ENCODE measurements at regions not wholly inside any gene's neighbourhood (a gene's known extent, or its start where the extent isn't known, plus 50 kb on each side); places are given as distances from the start of the nearest gene placed in this dataset.
A peak's percentile ranks its signal among the peaks of the same experiment; 100 is the strongest.
"Not testable (repeated sequence)": the region's sequence is repeated elsewhere in the genome, so short reads cannot be mapped to it uniquely, and the experiment has no call there.

- peak; percentile 17 for ATAC-seq
Measured at GRCh38 chr21:35737899-35738346, 322.4 kb downstream of the SETD4 start.

GRCh38 chr21:35737449-35737848 lies 322.9 kb downstream of the SETD4 start:
- ATAC-seq, result no peak

- peak; percentile 99 for ATAC-seq
Measured at GRCh38 chr21:35732788-35733187, 327.5 kb downstream of the SETD4 start.

- no peak for ATAC-seq
Measured at GRCh38 chr21:35730325-35730724, 330.0 kb downstream of the SETD4 start.

GRCh38 chr21:35727830-35728229 lies 332.5 kb downstream of the SETD4 start:
- no peak for ATAC-seq

GRCh38 chr21:35724156-35724555 lies 336.2 kb downstream of the SETD4 start:
- ATAC-seq, result no peak

- ATAC-seq, result no peak
Measured at GRCh38 chr21:35721701-35722100, 338.6 kb downstream of the SETD4 start.

GRCh38 chr21:35720208-35720731 lies 340.1 kb downstream of the SETD4 start:
- ATAC-seq, result no peak

- no peak for ATAC-seq
Measured at GRCh38 chr21:35719080-35719479, 341.2 kb downstream of the SETD4 start.

- no peak for ATAC-seq
Measured at GRCh38 chr21:35716876-35717565, 343.3 kb downstream of the SETD4 start.

- no peak for ATAC-seq
Measured at GRCh38 chr21:35713914-35714313, 346.4 kb downstream of the SETD4 start.

- no peak for ATAC-seq
Measured at GRCh38 chr21:35711661-35712060, 348.7 kb downstream of the SETD4 start.

GRCh38 chr21:35711213-35711612 lies 349.1 kb downstream of the SETD4 start:
- no peak for ATAC-seq

- not testable (repeated sequence) for ATAC-seq
Measured at GRCh38 chr21:35709990-35710389, 350.3 kb downstream of the SETD4 start.

- ATAC-seq, result no peak
Measured at GRCh38 chr21:35705888-35706287, 354.4 kb downstream of the SETD4 start.

GRCh38 chr21:35705237-35705887 lies 355.0 kb downstream of the SETD4 start:
- no peak for ATAC-seq

- no peak for ATAC-seq
Measured at GRCh38 chr21:35703704-35704103, 356.6 kb downstream of the SETD4 start.

- no peak for ATAC-seq
Measured at GRCh38 chr21:35699361-35699760, 361.0 kb downstream of the SETD4 start.

- ATAC-seq, result no peak
Measured at GRCh38 chr21:35697321-35697808, 363.0 kb downstream of the SETD4 start.

- no peak for ATAC-seq
Measured at GRCh38 chr21:35696644-35697043, 363.7 kb downstream of the SETD4 start.

GRCh38 chr21:35692311-35692710 lies 368.0 kb downstream of the SETD4 start:
- ATAC-seq, result no peak

- no peak for ATAC-seq
Measured at GRCh38 chr21:35690436-35690835, 369.9 kb downstream of the SETD4 start.

GRCh38 chr21:35686156-35686555 lies 374.2 kb downstream of the SETD4 start:
- ATAC-seq, result no peak

Data from esophagus mucosa (tissue), 1 donor.